Adrenal gland (tissue), 5 donors: ENCODE measurements at regions not wholly inside any gene's neighbourhood (a gene's known extent, or its start where the extent isn't known, plus 50 kb on each side); places are given as distances from the start of the nearest gene placed in this dataset.

Experiments used
- CTCF ChIP-seq, 6 experiments: fragments of 450-650 bp in 4 of 6; fragments of 200-600 bp in 2 of 6; sonication (generic) in 1 of 6; IDR thresholded peaks; 1 replicate in 5 of 6; 2 replicates in 1 of 6; pipeline versions ENCODE4 v1.5.1 to v1.8.0; 2016 to 2021; ENCODE audit warnings: antibody characterized with exemption in 6 of 6, mild to moderate bottlenecking in 2 of 6, moderate library complexity in 1 of 6
- POLR2A ChIP-seq, 2 donors: fragments of 450-650 bp; IDR thresholded peaks; one replicate each; pipeline ENCODE4 v1.6.1; 2017; ENCODE audit warnings: antibody characterized with exemption in 2 of 2, mild to moderate bottlenecking in 2 of 2, moderate library complexity in 1 of 2
- donor health status: DM: no; HTN: no; CAD: no.

- TF ChIP-seq CTCF (IDR thresholded peaks at IDR 0.05) (no peak), POLR2A (IDR thresholded peaks at IDR 0.05) (no peak)
Observed at GRCh38 chr5:74507370-74508005, 133.0 kb downstream of the ENC1 start.
